CD4-positive, alpha-beta memory T cell (primary cell): ENCODE measurements at regions not wholly inside any gene's neighbourhood (a gene's known extent, or its start where the extent isn't known, plus 50 kb on each side); places are given as distances from the start of the nearest gene placed in this dataset.

ENCODE experiments used
- CTCF ChIA-PET: fragments of 350-600 bp; sonication (Branson Sonifier 250); formaldehyde crosslinking; loops from one replicate; lab custom pipeline; 2021; ENCODE audit warnings: inconsistent platforms; ENCODE audit not compliant: partially characterized antibody; lab: Charles Lee
- POLR2A ChIA-PET: fragments of 350-600 bp; sonication (Branson Sonifier 250); formaldehyde crosslinking; loops from one replicate; lab custom pipeline; 2021; ENCODE audit not compliant: partially characterized antibody; lab: Charles Lee
- DNase-seq, 5 donors: peaks; one replicate each; pipeline versions ENCODE4 v3.0.0 to v3.0.0-alpha.2; 2020 to 2022; ENCODE audit warnings: mixed read lengths in 1 of 5
- H3K27ac ChIP-seq: one replicate; pipeline ENCODE4 v1.7.0; 2013; ENCODE audit warnings: low read depth, low read length
- H3K27me3 ChIP-seq: 2 replicates; pipeline ENCODE4 v1.7.0; 2013; ENCODE audit warnings: mild to moderate bottlenecking, low read length, moderate library complexity; ENCODE audit not compliant: insufficient read depth
- H3K36me3 ChIP-seq: 2 replicates; pipeline ENCODE4 v1.7.0; 2013; ENCODE audit warnings: mild to moderate bottlenecking, low read length, moderate library complexity; ENCODE audit not compliant: insufficient read depth
- H3K4me1 ChIP-seq: 2 replicates; pipeline ENCODE4 v1.7.0; 2013; ENCODE audit warnings: mild to moderate bottlenecking, low read length, moderate library complexity; ENCODE audit not compliant: insufficient read depth
- H3K4me3 ChIP-seq, 2 donors: one replicate each; pipeline ENCODE4 v1.7.0; 2013; ENCODE audit warnings: low read length in 2 of 2, mild to moderate bottlenecking in 1 of 2
- H3K9me3 ChIP-seq, 2 donors: one replicate each; pipeline ENCODE4 v1.7.0; 2013; ENCODE audit warnings: low read length in 2 of 2, control low read depth in 1 of 2; ENCODE audit not compliant: control insufficient read depth in 1 of 2
- H3K27ac Mint-ChIP-seq, 7 donors: one replicate each; pipeline ENCODE4 v1.8.0; 2020 to 2021; ENCODE audit warnings: mixed read lengths in 7 of 7, mild to moderate bottlenecking in 6 of 7, inconsistent platforms in 3 of 7, moderate library complexity in 3 of 7
- H3K27me3 Mint-ChIP-seq, 2 donors: one replicate each; pipeline ENCODE4 v1.8.0; 2020 to 2021; ENCODE audit warnings: mixed read lengths in 2 of 2
- H3K36me3 Mint-ChIP-seq, 2 donors: one replicate each; pipeline ENCODE4 v1.8.0; 2020 to 2021; ENCODE audit warnings: mixed read lengths in 2 of 2, inconsistent platforms in 1 of 2, mild to moderate bottlenecking in 1 of 2
- H3K4me1 Mint-ChIP-seq, 4 donors: one replicate each; pipeline ENCODE4 v1.8.0; 2020 to 2021; ENCODE audit warnings: mixed read lengths in 4 of 4, mild to moderate bottlenecking in 1 of 4
- H3K4me3 Mint-ChIP-seq, 8 donors: one replicate each; pipeline ENCODE4 v1.8.0; 2020 to 2021; ENCODE audit warnings: mixed read lengths in 8 of 8, mild to moderate bottlenecking in 7 of 8, moderate library complexity in 6 of 8, inconsistent platforms in 3 of 8
- H3K9me3 Mint-ChIP-seq, 8 donors: one replicate each; pipeline ENCODE4 v1.8.0; 2020 to 2021; ENCODE audit warnings: mixed read lengths in 8 of 8, mild to moderate bottlenecking in 5 of 8, inconsistent platforms in 3 of 8, moderate library complexity in 1 of 8
- intact Hi-C: fragments of 100-400 bp; cut with micrococcal nuclease; formaldehyde crosslinking; loops from one replicate; pipeline ENCODE4 v1.15.1; 2023

DNA sequence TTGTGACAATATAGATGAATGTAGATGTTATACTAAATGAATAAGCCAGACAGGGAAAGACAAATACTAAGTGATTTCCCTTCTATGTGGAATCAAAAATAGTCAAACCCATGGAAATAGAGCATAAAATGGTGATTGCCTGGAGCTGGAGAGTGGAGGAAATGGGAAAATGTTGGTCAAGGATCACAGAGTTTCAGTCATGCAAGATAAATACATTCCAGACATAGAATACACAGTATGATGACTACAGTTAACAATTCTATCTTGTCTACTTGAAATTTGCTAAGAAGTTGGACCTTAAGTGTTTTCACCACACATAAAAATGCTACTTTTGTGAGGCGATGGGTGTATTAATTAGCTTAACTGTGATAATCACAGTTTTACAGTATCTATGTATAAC is 1182.7 kb downstream of the AACS start:
- intact Hi-C loops: no loop called here
- POLR2A ChIA-PET: no interaction called here
- H3K27me3 ChIP-seq: no peaks in the 10 kb centered on the region
- H3K36me3 Mint-ChIP-seq: no peaks in the 10 kb centered on the region
- CTCF ChIA-PET: interaction anchor here (1.0 kb wide), 1 partner anchor 54 kb away, joined by 3 read pairs; no protein-coding TSS in a partner anchor
- H3K4me1 ChIP-seq: no peaks in the 10 kb centered on the region
- H3K4me1 Mint-ChIP-seq: no peaks in the 10 kb centered on the region
- H3K27me3 Mint-ChIP-seq: no peaks in the 10 kb centered on the region
- no peak overlapping the region for H3K27ac Mint-ChIP-seq
- DNase-seq: no peak
- no peaks in the 10 kb centered on the region for H3K9me3 ChIP-seq
- no peak overlapping the region for H3K4me3 ChIP-seq
- H3K9me3 Mint-ChIP-seq: peaks cover 0 to 11% (median 4%) of the 10 kb centered on the region in 8 donors
- no peaks in the 10 kb centered on the region for H3K36me3 ChIP-seq
- H3K4me3 Mint-ChIP-seq: no peak overlapping the region
- no peak overlapping the region for H3K27ac ChIP-seq

DNA sequence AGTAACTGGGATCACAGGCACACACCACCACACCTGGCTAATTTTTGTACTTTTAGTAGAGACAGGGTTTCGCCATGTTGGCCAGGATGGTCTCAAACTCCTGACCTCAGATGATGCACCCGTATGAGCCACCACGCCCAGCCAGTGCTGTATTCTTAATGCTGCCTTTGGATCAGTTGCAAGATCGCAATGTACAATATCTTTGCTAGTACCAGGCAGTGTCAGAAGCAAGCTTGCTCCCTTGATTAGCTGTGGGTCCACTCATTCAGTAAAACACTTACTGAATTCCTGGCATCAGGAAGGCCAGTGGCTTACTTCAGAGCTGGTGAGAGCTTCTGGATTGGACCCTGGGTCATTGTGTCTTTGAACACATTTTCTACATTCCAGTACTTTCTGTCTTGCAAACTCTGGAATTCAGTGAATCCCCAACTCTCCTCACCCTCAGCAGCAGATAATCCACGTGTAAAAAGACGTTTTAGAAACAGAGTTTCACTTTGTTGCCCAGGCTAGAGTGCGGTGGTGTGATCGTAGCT is 1183.7 kb downstream of the AACS start:
- no peaks in the 10 kb centered on the region for H3K36me3 Mint-ChIP-seq

GRCh38 chr12:126258190-126258589 is 1193.0 kb downstream of the AACS start:
- intact Hi-C loops: no loop called here
- Histone ChIP-seq H3K9me3 (no peaks in the 10 kb centered on the region), H3K27ac (no peak overlapping the region), H3K27me3 (no peaks in the 10 kb centered on the region), H3K4me3 (no peak overlapping the region), H3K36me3 (no peaks in the 10 kb centered on the region), H3K4me1 (no peaks in the 10 kb centered on the region)
- H3K27ac Mint-ChIP-seq: no peak overlapping the region
- H3K36me3 Mint-ChIP-seq: no peaks in the 10 kb centered on the region
- no peak overlapping the region for H3K4me3 Mint-ChIP-seq
- no peaks in the 10 kb centered on the region for H3K27me3 Mint-ChIP-seq
- POLR2A ChIA-PET: no interaction called here
- CTCF ChIA-PET: no interaction called here
- no peaks in the 10 kb centered on the region for H3K4me1 Mint-ChIP-seq
- peaks cover 0 to 7% (median 2%) of the 10 kb centered on the region in 8 donors for H3K9me3 Mint-ChIP-seq
- DNase-seq: no peak

More for the DNA sequence above, 1183.7 kb downstream of the AACS start:
- peaks cover 0 to 11% (median 4%) of the 10 kb centered on the region in 8 donors for H3K9me3 Mint-ChIP-seq
- H3K9me3 ChIP-seq: no peaks in the 10 kb centered on the region
- H3K4me3 Mint-ChIP-seq: no peak overlapping the region
- no peaks in the 10 kb centered on the region for H3K27me3 ChIP-seq
- H3K36me3 ChIP-seq: no peaks in the 10 kb centered on the region
- CTCF ChIA-PET: no interaction called here
- no peaks in the 10 kb centered on the region for H3K27me3 Mint-ChIP-seq
- H3K27ac Mint-ChIP-seq: no peak overlapping the region
- H3K4me3 ChIP-seq: no peak overlapping the region
- H3K4me1 ChIP-seq: no peaks in the 10 kb centered on the region
- no peak overlapping the region for H3K27ac ChIP-seq
- no peaks in the 10 kb centered on the region for H3K4me1 Mint-ChIP-seq
- intact Hi-C loops: no loop called here
- POLR2A ChIA-PET: no interaction called here
- DNase-seq: no peak

DNA sequence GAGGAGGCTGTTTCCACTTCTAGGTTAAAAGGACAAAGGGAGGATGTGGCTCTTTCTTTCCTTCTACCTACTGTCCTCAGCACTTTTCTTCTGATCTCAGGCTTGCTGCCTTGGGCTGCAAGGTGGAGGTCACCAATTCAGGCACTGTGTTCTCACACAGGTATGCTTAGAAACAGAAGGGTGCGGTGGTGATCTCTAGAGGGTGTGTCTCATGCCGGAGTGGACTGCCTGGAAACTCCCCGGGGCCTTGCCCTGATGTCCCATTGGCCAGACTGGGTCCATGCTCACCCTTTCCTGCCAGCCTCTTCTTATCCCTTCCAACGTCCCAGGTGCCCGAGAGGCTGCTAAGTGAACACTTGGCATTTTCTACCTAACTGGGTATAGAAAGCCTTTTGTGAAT is 1197.6 kb downstream of the AACS start:
- no peaks in the 10 kb centered on the region for H3K27me3 Mint-ChIP-seq
- no peaks in the 10 kb centered on the region for H3K36me3 Mint-ChIP-seq
- ChIA-PET CTCF (no interaction called here), POLR2A (no interaction called here)
- Histone ChIP-seq H3K27me3 (no peaks in the 10 kb centered on the region), H3K9me3 (no peaks in the 10 kb centered on the region), H3K4me1 (no peaks in the 10 kb centered on the region), H3K4me3 (no peak overlapping the region), H3K27ac (no peak overlapping the region), H3K36me3 (no peaks in the 10 kb centered on the region)
- intact Hi-C loops: no loop called here
- H3K9me3 Mint-ChIP-seq: peaks cover 0 to 10% (median 4%) of the 10 kb centered on the region in 8 donors
- H3K4me3 Mint-ChIP-seq: no peak overlapping the region
- H3K4me1 Mint-ChIP-seq: no peaks in the 10 kb centered on the region
- no peak for DNase-seq
- no peak overlapping the region for H3K27ac Mint-ChIP-seq

GRCh38 chr12:126268222-126268621 is 1203.0 kb downstream of the AACS start:
- no peaks in the 10 kb centered on the region for H3K36me3 Mint-ChIP-seq
- ChIA-PET POLR2A (no interaction called here), CTCF (no interaction called here)
- Histone ChIP-seq H3K36me3 (no peaks in the 10 kb centered on the region), H3K27ac (no peak overlapping the region), H3K4me3 (no peak overlapping the region), H3K9me3 (no peaks in the 10 kb centered on the region), H3K27me3 (no peaks in the 10 kb centered on the region), H3K4me1 (no peaks in the 10 kb centered on the region)
- DNase-seq: no peak
- H3K4me1 Mint-ChIP-seq: no peaks in the 10 kb centered on the region
- peak overlapping the region in 1 of 8 donors; percentile 12 for H3K4me3 Mint-ChIP-seq
- intact Hi-C loops: no loop called here
- no peak overlapping the region for H3K27ac Mint-ChIP-seq
- H3K9me3 Mint-ChIP-seq: peaks cover 0 to 13% (median 5%) of the 10 kb centered on the region in 8 donors
- H3K27me3 Mint-ChIP-seq: no peaks in the 10 kb centered on the region

- Histone ChIP-seq H3K27ac (no peak overlapping the region), H3K4me3 (no peak overlapping the region), H3K27me3 (no peaks in the 10 kb centered on the region), H3K36me3 (no peaks in the 10 kb centered on the region), H3K9me3 (no peaks in the 10 kb centered on the region), H3K4me1 (no peaks in the 10 kb centered on the region)
- H3K4me1 Mint-ChIP-seq: no peaks in the 10 kb centered on the region
- ChIA-PET POLR2A (no interaction called here), CTCF (no interaction called here)
- no peaks in the 10 kb centered on the region for H3K36me3 Mint-ChIP-seq
- intact Hi-C loops: no loop called here
- no peaks in the 10 kb centered on the region for H3K27me3 Mint-ChIP-seq
- no peak overlapping the region for H3K4me3 Mint-ChIP-seq
- peaks cover 0 to 12% (median 8%) of the 10 kb centered on the region in 8 donors for H3K9me3 Mint-ChIP-seq
- no peak for DNase-seq
- H3K27ac Mint-ChIP-seq: no peak overlapping the region
Measured at GRCh38 chr12:126271159-126271558, 1205.9 kb downstream of the AACS start.

DNA sequence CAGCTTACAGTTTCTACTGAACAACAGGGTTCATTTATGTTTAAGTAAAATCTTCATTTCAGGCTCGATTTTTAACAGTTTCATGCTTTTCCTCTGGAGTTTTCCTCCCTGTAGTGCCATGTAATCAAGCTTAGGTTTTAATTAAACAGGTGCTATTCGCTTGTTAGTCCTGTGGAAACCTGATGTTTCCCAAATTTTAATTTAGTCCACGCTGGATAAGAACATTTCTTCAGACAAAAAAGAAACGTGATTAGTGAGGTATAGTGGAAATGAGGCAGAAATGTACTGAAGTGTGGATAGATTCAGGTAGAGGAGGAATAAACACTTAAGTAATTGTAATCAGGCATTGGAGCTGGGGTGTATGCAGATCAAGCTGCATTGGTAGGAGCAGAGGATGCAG is 1217.5 kb downstream of the AACS start:
- H3K4me1 ChIP-seq: no peaks in the 10 kb centered on the region
- ChIA-PET POLR2A (no interaction called here), CTCF (no interaction called here)
- Mint-ChIP-seq H3K27me3 (no peaks in the 10 kb centered on the region), H3K36me3 (no peaks in the 10 kb centered on the region), H3K4me3 (no peak overlapping the region), H3K27ac (no peak overlapping the region), H3K4me1 (no peaks in the 10 kb centered on the region), H3K9me3 (peaks cover 0 to 11% (median 4%) of the 10 kb centered on the region in 8 donors)
- H3K9me3 ChIP-seq: no peaks in the 10 kb centered on the region
- no peak overlapping the region for H3K27ac ChIP-seq
- H3K27me3 ChIP-seq: no peaks in the 10 kb centered on the region
- DNase-seq: no peak
- intact Hi-C loops: no loop called here
- H3K4me3 ChIP-seq: no peak overlapping the region
- H3K36me3 ChIP-seq: no peaks in the 10 kb centered on the region
